Ectodermal cell (in vitro differentiated cells): ENCODE measurements at regions not wholly inside any gene's neighbourhood (a gene's known extent, or its start where the extent isn't known, plus 50 kb on each side); places are given as distances from the start of the nearest gene placed in this dataset.

Experiments used
- H3K27ac ChIP-seq: 2 replicates; pipeline ENCODE4 v1.7.0; 2013; ENCODE audit warnings: mild to moderate bottlenecking, low read depth, low read length; ENCODE audit not compliant: insufficient read depth, poor library complexity, severe bottlenecking
- H3K27me3 ChIP-seq: 2 replicates; pipeline ENCODE4 v1.7.0; 2013; ENCODE audit warnings: mild to moderate bottlenecking, low read length; ENCODE audit not compliant: insufficient read depth, control insufficient read depth, poor library complexity, severe bottlenecking
- H3K36me3 ChIP-seq: one replicate; pipeline ENCODE4 v1.7.0; 2013; ENCODE audit warnings: low read length; ENCODE audit not compliant: control insufficient read depth, insufficient read depth
- H3K4me1 ChIP-seq: one replicate; pipeline ENCODE4 v1.7.0; 2013; ENCODE audit warnings: low read length; ENCODE audit not compliant: control insufficient read depth, insufficient read depth
- H3K4me3 ChIP-seq: 2 replicates; pipeline ENCODE4 v1.7.0; 2013; ENCODE audit warnings: low read depth, low read length, control low read depth; ENCODE audit not compliant: insufficient read depth
- H3K9me3 ChIP-seq: 2 replicates; pipeline ENCODE4 v1.7.0; 2013; ENCODE audit warnings: mild to moderate bottlenecking, low read length, moderate library complexity; ENCODE audit not compliant: control insufficient read depth
- WGBS, 2 experiments: methylation state at CpG; one replicate each; pipeline ENCODE4 v1.1.7; 2013; ENCODE audit warnings: missing lambda C conversion rate in 2 of 2; 5-methylcytosine and 5-hydroxymethylcytosine counted together

DNA sequence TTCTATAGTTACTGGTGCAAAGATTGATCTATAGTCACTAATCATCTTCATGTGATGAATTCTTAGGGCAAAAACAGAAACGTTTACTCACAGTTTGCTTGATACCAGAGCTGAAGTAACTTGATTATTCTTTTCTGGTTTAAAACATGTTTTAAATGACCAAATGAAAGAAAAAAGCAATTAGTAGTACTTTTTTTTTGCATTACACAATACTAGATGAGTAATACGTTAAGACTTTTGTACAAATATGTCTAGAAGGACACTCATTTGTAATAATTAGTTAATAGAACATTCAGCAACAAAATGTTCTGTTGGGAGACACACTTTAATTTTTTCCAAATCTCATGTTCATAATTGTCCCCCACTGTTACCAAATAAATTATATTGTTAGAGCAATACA is 523.2 kb downstream of the SOX2 start:
- Histone ChIP-seq H3K4me3 (no peak overlapping the region), H3K4me1 (peaks cover 25% of the 10 kb centered on the region)
- WGBS, 2 experiments = 100% methylated on average over 1 of the region's 2 CpGs

DNA sequence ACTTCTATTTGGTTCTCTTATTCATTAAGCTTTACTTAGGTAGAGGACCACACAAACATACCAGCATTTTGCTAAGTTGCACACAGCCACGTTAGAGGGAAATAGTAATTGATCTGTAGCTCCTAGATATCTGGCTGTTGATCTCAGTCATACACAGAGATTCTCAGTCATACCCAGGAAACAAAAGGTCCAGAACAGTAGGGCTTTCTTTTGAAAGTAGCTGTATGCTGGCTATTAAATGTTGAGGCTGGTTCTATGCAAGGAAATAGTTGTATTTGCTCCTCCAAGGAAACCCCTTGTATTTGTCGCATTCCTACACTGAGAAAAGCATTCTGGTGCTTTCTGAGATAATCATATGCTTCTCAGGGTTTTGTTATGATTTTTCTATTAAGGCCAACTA is 523.8 kb downstream of the SOX2 start:
- Histone ChIP-seq H3K36me3 (no peaks in the 10 kb centered on the region), H3K4me1 (peaks cover 25% of the 10 kb centered on the region)
- 86 to 91% methylated on average over 2 of the region's 2 CpGs for WGBS, 2 experiments

More for the DNA sequence above, 523.2 kb downstream of the SOX2 start:
- Histone ChIP-seq H3K36me3 (no peaks in the 10 kb centered on the region), H3K27ac (no peak overlapping the region), H3K27me3 (no peaks in the 10 kb centered on the region), H3K9me3 (no peaks in the 10 kb centered on the region)

DNA sequence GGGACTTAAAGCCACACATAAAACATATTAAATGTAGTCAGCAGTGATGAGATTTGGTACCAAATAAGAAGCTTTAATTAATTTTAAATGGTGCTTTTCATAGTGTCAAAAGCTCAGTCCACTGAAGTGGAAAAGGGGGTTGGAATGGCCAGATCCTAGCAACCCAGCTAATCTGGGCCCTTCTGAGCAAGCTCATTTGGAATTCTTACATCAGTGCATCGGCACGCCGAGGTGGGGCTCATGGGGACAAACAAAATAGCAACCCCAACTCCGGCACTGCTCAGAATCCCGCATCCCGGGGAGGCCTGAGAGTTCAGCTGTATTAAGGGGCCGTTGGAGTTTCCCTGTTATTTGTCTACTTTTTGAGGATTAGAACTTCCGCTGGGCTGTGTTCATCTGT is 526.4 kb downstream of the SOX2 start:
- H3K27ac ChIP-seq = peak overlapping the region; percentile 95
- no peaks in the 10 kb centered on the region for H3K9me3 ChIP-seq
- WGBS, 2 experiments = 22 to 25% methylated on average over 8 of the region's 8 CpGs
- H3K27me3 ChIP-seq = no peaks in the 10 kb centered on the region
- peaks cover 46% of the 10 kb centered on the region for H3K4me1 ChIP-seq
- no peak overlapping the region for H3K4me3 ChIP-seq
- no peaks in the 10 kb centered on the region for H3K36me3 ChIP-seq

More for the DNA sequence above, 523.8 kb downstream of the SOX2 start:
- H3K27ac ChIP-seq = no peak overlapping the region
- no peaks in the 10 kb centered on the region for H3K27me3 ChIP-seq
- H3K4me3 ChIP-seq = no peak overlapping the region
- H3K9me3 ChIP-seq = no peaks in the 10 kb centered on the region

DNA sequence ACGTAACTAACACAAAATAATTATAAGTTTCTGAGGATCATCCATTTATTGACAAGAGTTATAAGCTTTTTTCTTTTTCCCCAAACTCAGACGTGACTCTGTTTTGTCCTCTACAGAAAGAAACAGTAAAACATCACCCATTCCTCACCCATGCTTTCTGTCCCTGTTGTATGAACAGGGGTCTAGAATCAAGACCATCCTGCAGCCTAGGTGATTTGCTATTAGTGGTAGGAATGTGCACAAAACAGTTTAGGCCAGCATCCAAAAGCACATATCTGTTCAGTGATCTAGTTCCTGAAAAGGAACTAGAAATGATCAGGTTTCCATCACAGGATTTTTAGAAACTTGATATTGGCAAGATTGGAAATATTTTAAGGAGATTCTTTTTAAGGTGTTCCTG is 527.6 kb downstream of the SOX2 start:
- 94 to 98% methylated on average over 2 of the region's 2 CpGs for WGBS, 2 experiments
- no peaks in the 10 kb centered on the region for H3K27me3 ChIP-seq
- H3K4me1 ChIP-seq = peaks cover 52% of the 10 kb centered on the region
- no peaks in the 10 kb centered on the region for H3K9me3 ChIP-seq
- H3K4me3 ChIP-seq = no peak overlapping the region
- no peaks in the 10 kb centered on the region for H3K36me3 ChIP-seq
- H3K27ac ChIP-seq = no peak overlapping the region

DNA sequence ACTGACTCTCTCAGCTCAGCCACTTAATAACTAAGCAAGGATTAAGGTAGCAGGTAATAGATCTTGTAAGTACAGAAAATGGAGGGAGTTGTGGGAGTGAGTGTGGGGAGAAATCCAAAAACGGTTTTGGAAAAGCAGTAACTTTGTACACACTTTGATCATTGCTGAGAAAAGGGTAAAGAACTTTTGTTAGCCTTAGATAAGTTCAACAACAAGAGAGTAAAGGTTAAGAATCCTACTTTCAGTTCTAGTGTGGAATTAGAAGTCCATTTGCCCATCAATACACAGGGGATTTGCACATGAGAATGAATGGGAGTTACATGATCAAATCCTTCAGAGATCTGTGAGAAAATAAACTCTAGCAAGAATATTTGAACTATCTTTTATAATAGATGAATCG is 528.7 kb downstream of the SOX2 start:
- Histone ChIP-seq H3K27ac (no peak overlapping the region), H3K27me3 (no peaks in the 10 kb centered on the region), H3K4me1 (peaks cover 49% of the 10 kb centered on the region), H3K36me3 (no peaks in the 10 kb centered on the region), H3K4me3 (no peak overlapping the region), H3K9me3 (no peaks in the 10 kb centered on the region)
- 68 to 88% methylated on average over 1 of the region's 2 CpGs for WGBS, 2 experiments

DNA sequence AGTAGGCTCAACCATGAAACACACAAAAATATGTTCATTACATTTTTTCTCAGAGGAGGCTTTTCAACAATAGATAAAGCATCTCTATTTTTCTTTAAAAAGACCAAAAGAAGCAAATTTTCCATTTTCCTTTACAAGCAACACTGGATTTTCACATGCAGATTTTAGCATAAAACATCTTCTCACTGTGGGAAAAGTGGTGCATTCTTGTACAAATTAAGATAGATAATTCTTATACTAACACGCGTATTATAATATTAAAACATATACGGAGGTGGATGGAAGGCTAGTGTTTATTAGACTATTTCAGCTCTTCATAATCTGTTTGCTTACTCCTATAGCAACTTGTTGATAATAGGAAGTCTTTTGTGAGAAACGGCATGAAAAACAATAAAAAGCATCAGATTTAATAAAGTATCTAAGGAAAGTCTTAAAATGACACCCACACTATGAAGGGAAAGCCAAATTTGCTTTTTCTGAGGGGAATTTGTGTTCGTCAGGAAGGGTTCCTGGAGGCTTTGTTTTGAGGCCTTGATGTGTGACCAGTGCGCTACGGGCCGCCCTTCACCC is 529.6 kb downstream of the SOX2 start:
- Histone ChIP-seq H3K27me3 (no peaks in the 10 kb centered on the region), H3K4me1 (peaks cover 48% of the 10 kb centered on the region), H3K9me3 (no peaks in the 10 kb centered on the region), H3K27ac (peak overlapping the region; percentile 95), H3K4me3 (no peak overlapping the region), H3K36me3 (no peaks in the 10 kb centered on the region)
- 22 to 34% methylated on average over 4 to 5 of the region's 8 CpGs for WGBS, 2 experiments

DNA sequence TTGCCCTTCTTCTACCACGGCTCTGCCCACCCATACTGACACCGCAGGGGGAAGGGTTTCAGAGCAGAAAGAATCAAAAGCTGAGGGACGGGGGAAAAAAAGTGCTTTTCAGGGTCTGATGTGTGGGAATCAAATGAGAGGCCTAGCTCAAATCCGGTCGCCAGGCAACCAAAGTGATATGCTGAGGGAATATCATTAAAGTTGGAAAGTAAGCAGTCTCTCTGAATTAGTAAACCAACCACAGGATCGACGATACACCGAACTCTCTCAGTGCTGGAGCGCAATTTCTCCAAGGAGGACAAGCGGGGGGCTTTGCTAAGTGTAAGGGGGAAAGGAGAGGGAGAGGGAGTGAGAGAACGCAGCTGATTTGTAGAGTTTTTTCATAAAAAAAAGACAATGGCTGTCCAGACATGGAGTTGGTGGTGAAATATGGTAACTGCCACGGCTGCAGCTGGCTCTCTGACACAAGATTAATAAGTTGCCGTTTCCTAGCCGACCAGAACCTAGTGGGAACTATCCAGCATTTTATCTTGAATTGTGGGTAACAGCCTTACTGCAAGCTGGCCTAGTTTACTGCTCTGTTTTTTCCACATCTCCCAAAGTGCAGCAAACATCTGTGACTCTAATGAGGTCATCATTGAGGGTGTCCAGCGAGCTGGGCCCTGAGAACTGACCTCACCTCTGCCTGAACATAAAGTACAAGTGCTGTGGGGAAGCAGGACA is 530.2 kb downstream of the SOX2 start:
- Histone ChIP-seq H3K9me3 (no peaks in the 10 kb centered on the region), H3K36me3 (no peaks in the 10 kb centered on the region), H3K4me1 (peaks cover 45% of the 10 kb centered on the region), H3K4me3 (no peak overlapping the region), H3K27ac (peak overlapping the region; percentile 95), H3K27me3 (no peaks in the 10 kb centered on the region)
- 56 to 60% methylated on average over 15 of the region's 15 CpGs for WGBS, 2 experiments

DNA sequence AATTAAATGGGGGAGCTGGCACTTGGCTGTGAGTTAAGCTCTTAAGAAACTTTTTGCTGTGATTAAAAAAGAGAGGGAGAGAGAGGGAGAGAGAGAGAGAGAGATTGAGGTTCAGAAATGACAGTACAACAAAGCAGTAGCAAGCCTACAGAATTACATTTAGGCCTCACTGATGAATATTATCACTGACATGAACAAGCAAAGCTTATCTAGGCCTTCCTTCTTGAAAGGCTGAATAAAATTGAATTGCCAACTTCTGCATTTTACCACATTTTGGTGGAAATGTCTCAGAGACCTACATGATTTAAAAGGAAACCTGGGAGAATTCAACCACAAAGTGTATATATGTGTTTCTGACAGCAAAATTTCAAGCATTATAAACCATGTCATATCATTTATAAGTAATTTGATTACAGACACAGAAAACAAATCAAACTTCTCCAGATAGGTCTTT is 530.8 kb downstream of the SOX2 start:
- Histone ChIP-seq H3K27ac (peak overlapping the region; percentile 95), H3K4me1 (peaks cover 43% of the 10 kb centered on the region), H3K36me3 (no peaks in the 10 kb centered on the region), H3K27me3 (no peaks in the 10 kb centered on the region), H3K4me3 (no peak overlapping the region), H3K9me3 (no peaks in the 10 kb centered on the region)

DNA sequence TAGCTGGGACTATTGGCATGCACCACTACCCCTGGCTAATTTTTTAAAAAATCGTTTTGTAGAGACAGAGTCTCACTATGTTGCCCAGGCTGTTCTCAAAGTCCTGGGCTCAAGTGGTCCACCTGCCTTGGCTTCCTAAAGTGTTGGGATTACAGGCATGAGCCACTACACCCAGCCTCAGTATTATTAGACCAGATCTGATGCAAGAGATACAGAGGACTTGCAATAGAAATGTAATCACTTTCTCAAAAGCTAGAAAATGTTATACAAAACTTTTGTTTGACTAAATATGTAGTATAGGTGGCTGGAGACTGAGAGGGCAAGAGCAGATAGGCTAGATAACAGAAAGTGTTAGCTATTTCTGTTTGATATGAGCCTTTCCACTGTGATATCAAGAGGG is 531.9 kb downstream of the SOX2 start:
- Histone ChIP-seq H3K4me3 (no peak overlapping the region), H3K9me3 (no peaks in the 10 kb centered on the region), H3K27ac (no peak overlapping the region), H3K4me1 (peaks cover 32% of the 10 kb centered on the region), H3K36me3 (no peaks in the 10 kb centered on the region), H3K27me3 (no peaks in the 10 kb centered on the region)
- 78 to 90% methylated on average over 1 of the region's 1 CpG for WGBS, 2 experiments

DNA sequence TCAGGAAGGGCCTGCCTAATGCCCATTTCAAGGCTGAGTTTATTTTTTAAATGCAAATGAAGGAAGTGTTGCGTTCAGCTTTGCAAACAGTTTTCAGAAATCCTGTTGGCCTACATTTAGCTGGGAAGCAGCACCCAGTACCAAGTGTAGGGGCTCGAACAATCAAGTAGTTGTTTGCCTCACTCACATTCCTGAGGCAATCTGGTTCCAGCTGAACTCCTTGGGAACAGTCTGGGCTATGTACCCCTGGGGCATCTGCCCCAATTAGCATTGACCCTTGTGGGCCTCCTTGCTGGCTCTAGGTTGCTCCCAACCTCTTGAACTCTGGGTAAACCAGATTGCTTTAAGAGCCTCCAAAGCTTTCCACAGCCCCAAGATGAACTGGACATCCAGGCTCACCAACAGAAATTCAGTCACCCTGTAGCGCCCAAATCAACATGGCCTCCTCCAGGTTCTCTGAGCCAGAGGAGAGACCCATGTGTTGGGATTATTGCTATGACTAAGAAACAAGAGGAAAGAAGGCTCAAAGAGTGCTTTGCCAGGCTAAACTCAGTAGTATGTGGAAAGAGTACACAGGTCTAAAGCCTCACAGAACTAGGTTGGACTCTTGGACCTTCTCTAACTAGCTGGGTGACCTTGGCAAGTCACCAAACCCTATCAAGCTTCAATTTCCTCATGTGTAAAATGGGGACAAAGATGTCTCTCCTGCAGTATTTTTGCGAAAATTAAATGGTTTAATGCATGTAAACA is 532.7 kb downstream of the SOX2 start:
- Histone ChIP-seq H3K27ac (no peak overlapping the region), H3K36me3 (no peaks in the 10 kb centered on the region), H3K27me3 (no peaks in the 10 kb centered on the region), H3K9me3 (no peaks in the 10 kb centered on the region), H3K4me1 (peaks cover 28% of the 10 kb centered on the region), H3K4me3 (no peak overlapping the region)
- WGBS, 2 experiments = 86 to 94% methylated on average over 3 to 4 of the region's 4 CpGs
